ENCODE measurements at regions not wholly inside any gene's neighbourhood (a gene's known extent, or its start where the extent isn't known, plus 50 kb on each side); places are given as distances from the start of the nearest gene placed in this dataset.
"Not testable (repeated sequence)": the region's sequence is repeated elsewhere in the genome, so short reads cannot be mapped to it uniquely, and the experiment has no call there.

DNA sequence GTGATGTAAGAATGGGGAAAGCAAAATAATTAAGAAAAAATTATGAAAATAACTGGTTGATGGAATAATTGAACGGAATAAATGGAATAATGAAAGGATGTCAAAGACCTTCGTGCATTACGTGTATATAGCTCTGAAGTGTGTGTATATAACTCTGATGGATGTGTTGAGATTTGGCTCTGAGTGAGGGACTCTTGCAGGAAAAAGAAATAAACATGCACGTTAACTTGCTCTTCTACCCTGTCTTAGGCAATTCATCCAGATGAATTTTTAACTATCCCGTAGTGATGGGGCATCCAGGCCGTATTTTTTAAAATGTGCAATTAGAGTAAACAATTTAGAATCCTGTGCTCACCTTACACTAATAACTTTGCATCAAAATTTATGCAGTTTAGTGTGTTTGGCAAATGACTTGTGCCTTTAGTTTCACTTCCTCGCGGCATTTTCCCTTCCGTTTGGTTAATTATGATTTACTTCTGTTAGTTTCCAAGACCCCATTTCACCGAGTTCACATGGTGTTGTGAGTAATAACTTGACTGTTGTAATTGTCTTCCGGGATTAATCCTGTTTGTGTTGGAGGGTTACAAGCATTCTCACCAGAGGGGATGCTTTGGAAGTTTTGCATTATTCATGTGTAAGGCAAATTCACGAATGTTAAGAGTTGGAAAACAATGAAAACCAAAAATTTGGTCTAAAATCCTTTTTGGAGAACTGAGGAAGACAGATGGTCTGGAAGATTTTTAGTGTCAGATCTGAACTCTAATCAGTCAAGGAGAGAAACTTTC lies 256.5 kb upstream of the FAT1 start:
- no peak for DNase-seq (ENCODE audit: low spot score)

DNA sequence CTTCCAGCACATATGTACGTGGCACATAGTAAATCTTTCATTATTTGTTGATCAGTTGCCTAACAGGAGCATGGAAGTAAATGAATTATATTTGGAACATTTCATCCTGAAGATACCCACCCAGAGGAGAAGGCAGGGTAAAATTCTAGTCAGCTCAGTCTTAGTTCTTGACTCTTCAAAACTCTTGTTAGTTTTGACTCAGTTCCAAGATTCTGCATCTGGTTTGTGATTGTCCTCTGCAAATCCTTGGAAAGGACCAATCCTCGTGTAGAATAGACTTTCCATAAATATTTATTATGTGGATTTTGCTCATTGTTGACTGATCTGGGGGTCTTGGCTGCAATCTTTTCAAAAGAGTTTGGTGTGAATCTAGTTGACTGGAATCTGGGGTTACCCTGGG lies 257.5 kb upstream of the FAT1 start:
- no peak for DNase-seq (ENCODE audit: low spot score)

DNA sequence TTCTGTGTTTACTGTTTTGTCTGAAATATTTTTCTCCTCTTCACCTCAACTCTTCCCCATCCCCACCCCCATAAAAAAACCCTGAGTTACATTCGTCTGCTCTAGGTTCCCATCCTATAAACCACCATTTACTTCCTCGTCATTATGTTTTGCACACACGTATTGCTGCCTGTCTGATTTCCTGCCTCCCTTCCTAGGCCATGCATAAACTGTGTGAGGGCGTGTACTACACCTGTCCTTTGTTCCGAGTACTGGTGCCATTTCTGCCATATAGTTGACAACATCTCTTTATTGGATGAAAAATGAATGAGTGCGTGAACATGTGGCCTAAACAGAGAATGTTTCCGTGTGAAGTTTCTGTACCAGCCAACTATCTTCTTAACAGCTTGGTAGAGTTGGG lies 258.5 kb upstream of the FAT1 start:
- no peak for DNase-seq (ENCODE audit: low spot score)

DNA sequence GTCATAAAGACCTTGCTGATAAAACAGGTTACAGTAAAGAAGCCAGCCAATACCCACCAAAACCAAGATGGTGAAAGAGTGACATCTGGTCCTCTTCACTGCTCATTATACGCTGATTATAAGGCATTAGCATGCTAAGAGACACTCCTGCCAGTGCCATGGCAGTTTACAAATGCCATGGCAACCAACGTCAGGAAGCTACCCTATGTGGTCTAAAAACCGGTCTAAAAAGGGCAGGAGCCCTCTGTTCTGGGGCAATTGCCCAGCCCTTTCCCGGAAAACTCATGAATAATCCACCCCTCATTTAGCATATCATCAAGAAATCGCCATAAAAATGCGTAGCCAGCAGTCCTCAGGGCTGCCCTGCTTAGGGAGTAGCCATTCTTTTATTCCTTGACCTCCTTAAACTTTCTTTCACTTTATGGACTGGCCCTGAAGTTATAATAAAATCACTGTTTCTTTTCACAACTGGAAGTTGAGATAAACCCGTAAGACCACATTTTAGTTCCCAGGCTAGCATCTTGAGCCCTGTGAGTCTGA lies 260.5 kb upstream of the FAT1 start:
- DNase-seq (ENCODE audit: low spot score): no peak

- no peak for DNase-seq (ENCODE audit: low spot score)
Measured at GRCh38 chr4:186999686-187000085, 276.0 kb upstream of the FAT1 start.

- no peak for DNase-seq (ENCODE audit: low spot score)
Measured at GRCh38 chr4:187000281-187000680, 276.6 kb upstream of the FAT1 start.

GRCh38 chr4:187002133-187002532 lies 278.5 kb upstream of the FAT1 start:
- not testable (repeated sequence) for DNase-seq (ENCODE audit: low spot score)

GRCh38 chr4:187004628-187005027 lies 281.0 kb upstream of the FAT1 start:
- DNase-seq (ENCODE audit: low spot score): no peak

GRCh38 chr4:187006189-187006618 lies 282.5 kb upstream of the FAT1 start:
- DNase-seq (ENCODE audit: low spot score): no peak

DNA sequence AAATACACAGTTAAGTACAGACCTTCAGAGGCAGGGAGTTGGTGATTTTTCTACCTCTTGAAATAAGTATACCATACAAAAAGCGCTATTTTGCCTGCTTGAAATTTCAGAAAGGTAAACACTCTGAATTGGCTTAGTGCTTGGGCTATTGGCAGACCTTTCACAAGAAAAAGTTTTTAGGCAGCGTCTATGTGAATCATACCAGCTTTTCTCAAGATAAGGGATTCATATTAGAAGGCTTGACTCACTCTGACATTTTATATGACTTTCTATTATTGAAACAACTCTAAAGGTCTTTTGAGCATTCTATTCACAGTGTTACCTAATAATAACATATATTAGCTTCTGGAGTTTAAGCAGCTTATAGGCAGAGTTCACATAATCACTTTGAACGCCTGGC lies 286.4 kb upstream of the FAT1 start:
- DNase-seq (ENCODE audit: low spot score): no peak

GRCh38 chr4:187016101-187016500 lies 292.4 kb upstream of the FAT1 start:
- DNase-seq (ENCODE audit: low spot score): no peak

DNA sequence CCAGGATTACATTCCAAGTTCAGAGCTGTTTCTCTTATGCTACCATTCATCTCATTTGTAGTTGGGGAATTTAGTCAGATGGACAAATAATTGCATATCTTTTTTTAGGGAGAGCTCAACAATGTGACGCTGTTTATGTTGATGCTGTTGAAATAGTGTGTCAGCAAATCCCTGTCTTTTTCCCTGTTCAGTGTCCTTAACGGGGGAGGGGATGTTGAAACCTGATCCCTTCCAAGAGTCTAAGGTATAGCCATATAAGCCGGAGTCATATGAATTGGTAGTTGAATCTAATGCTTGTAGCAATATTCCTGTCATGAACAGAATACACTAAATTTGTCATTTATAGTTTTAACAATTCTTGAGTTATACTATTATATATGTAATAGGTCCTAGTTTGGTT lies 293.5 kb upstream of the FAT1 start:
- DNase-seq (ENCODE audit: low spot score): no peak

DNA sequence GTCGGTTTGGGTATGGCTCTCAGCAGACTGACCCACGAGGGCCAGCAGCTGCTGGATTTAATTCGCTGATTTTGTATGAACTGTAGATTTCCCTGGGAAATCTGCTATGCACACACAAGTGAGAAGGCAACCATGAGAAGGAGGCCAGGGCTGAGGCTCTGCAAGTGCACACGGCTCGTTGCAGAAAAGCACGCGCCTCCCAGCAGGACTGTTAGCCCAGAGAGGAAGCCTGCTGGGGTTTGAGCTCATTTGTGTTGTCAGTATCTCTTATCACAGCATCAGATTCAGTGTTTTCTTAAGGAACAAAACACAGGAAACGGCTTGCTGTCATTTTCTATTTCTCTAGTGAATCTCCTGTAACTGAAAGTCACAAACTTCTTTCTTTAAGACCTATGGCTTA lies 296.2 kb upstream of the FAT1 start:
- DNase-seq (ENCODE audit: low spot score): no peak

- no peak for DNase-seq (ENCODE audit: low spot score)
Measured at GRCh38 chr4:187020676-187021075, 297.0 kb upstream of the FAT1 start.

GRCh38 chr4:187021436-187022205 lies 298.0 kb upstream of the FAT1 start:
- DNase-seq (ENCODE audit: low spot score): no peak

DNA sequence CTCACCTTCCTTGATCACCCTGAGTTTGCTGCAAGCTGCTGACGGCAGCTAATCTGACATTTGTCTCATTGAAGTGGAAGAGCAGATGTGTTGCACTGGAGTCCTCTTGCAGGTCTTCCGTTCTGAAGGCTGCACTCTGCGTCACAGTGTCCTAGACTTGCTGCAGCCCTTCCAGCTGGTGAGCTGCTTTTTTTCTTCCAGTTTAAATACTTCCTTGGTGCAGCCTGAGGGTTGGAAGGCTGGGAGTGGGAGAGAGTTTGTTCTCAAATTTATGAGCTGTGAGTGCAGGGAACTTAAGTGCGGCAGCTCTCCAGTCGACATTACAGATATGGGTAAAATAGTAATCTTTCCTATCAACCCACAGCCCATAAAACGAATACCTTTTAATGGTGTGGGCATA lies 303.6 kb upstream of the FAT1 start:
- no peak for DNase-seq (ENCODE audit: low spot score)

- DNase-seq (ENCODE audit: low spot score): no peak
Measured at GRCh38 chr4:187042251-187042650, 318.6 kb upstream of the FAT1 start.

GRCh38 chr4:187046471-187046870 lies 322.8 kb upstream of the FAT1 start:
- DNase-seq (ENCODE audit: low spot score): no peak

GRCh38 chr4:187059021-187059420 lies 335.4 kb upstream of the FAT1 start:
- no peak for DNase-seq (ENCODE audit: low spot score)

DNA sequence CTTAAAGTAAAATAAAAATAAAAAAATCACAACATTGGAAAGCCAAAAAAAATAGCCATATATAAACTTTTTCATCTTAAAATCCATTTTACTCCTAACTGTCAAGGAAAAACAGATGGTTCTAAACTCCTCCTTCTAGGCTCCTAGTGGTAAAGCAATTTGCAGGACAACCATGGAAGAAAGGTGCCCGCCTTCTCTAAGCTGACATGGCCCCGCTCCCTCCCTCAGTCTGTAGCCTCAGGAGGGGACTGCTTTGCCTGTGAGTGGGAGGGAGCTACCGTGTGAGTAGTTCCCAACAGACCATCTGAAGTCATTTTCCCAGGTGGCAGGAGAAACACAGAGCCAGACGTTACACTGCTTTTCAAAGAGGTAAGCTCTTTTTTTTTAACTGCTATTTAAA lies 336.2 kb upstream of the FAT1 start:
- DNase-seq (ENCODE audit: low spot score): no peak

DNA sequence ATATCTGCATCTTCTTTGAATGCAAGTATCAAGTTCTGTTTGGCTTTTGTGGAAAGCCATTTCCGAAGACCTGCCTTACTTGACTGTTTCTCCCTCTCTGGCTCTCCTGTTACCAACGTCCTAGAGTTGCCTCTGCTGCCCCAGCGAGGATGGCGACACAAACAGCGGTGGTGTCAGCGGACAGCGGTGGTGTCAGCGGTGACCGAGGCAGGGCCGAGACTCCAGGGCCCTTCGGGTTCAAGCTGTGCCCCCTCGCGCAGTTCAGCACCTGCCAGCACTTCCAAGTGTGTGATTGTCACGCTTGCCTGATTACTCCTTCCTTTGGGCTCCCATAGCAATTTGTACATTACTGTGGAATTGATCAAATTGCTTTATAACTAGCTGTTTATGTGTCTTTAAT lies 336.9 kb upstream of the FAT1 start:
- no peak for DNase-seq (ENCODE audit: low spot score)

DNA sequence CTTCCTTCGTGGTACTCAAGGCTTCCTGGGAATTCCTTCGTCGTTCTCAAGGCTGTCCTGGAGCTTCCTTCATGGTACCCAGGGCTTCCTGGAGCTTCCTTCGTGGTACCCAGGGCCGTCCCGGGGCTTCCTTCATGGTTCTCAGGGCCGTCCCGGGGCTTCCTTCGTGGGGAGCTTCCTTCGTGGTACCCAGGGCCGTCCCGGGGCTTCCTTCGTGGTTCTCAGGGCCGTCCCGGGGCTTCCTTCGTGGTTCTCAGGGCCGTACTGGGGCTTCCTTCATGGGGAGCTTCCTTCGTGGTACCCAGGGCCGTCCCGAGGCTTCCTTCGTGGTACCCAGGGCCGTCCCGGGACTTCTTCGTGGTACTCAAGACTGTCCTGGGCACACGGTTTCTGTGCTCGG lies 339.6 kb upstream of the FAT1 start:
- no peak for DNase-seq (ENCODE audit: low spot score)

- no peak for DNase-seq (ENCODE audit: low spot score)
Measured at GRCh38 chr4:187064033-187064432, 340.4 kb upstream of the FAT1 start.

Data from CD4-positive, alpha-beta T cell treated with Interleukin-15 for 4 hours (primary cell).